NB4 (cell line): ENCODE measurements at regions not wholly inside any gene's neighbourhood (a gene's known extent, or its start where the extent isn't known, plus 50 kb on each side); places are given as distances from the start of the nearest gene placed in this dataset.

ENCODE experiments used
- DNase-seq: peaks from one replicate; pipeline ENCODE4 v3.0.0; 2010; ENCODE audit warnings: low read depth
- H3K4me3 ChIP-seq: one replicate; pipeline ENCODE4 v1.5.1; 2011; ENCODE audit warnings: mild to moderate bottlenecking, low read depth, low read length, moderate library complexity
- CTCF ChIP-seq: IDR thresholded peaks from one replicate; pipeline ENCODE4 v1.5.1; 2012; ENCODE audit warnings: low read depth, low read length
- MAX ChIP-seq: IDR thresholded peaks from 2 replicates; pipeline ENCODE4 v1.6.1; 2011; ENCODE audit warnings: low read depth, low read length
- MYC ChIP-seq: IDR thresholded peaks from 2 replicates; pipeline ENCODE4 v1.6.1; 2011; ENCODE audit warnings: low read depth, low read length
- POLR2A ChIP-seq: IDR thresholded peaks from 2 replicates; pipeline ENCODE4 v1.6.1; 2011; ENCODE audit warnings: mild to moderate bottlenecking; ENCODE audit not compliant: insufficient read length; ENCODE audit errors: extremely low read depth

- DNase-seq = no peak
- TF ChIP-seq MYC (no peak), MAX (no peak), POLR2A (no peak), CTCF (no peak)
- H3K4me3 ChIP-seq = no peak overlapping the region
These were observed 86.3 kb upstream of the FAM136A start for GRCh38 chr2:70388128-70388527.

GRCh38 chr2:70385966-70386595 lies 84.2 kb upstream of the FAM136A start:
- H3K4me3 ChIP-seq = no peak overlapping the region
- TF ChIP-seq CTCF (no peak), MAX (no peak), MYC (no peak), POLR2A (no peak)
- no peak for DNase-seq

GRCh38 chr2:70385204-70385603 lies 83.3 kb upstream of the FAM136A start:
- no peak overlapping the region for H3K4me3 ChIP-seq
- no peak for DNase-seq
- TF ChIP-seq MYC = no peak
- TF ChIP-seq CTCF = no peak
- TF ChIP-seq MAX = no peak
- no peak for TF ChIP-seq POLR2A

- no peak for TF ChIP-seq MYC
- no peak for TF ChIP-seq POLR2A
- no peak for TF ChIP-seq CTCF
- TF ChIP-seq MAX = no peak
- no peak overlapping the region for H3K4me3 ChIP-seq
- no peak for DNase-seq
These were observed 80.0 kb upstream of the FAM136A start for GRCh38 chr2:70381821-70382220.

GRCh38 chr2:70381235-70381634 lies 79.4 kb upstream of the FAM136A start:
- TF ChIP-seq MYC (no peak), MAX (no peak), CTCF (no peak), POLR2A (no peak)
- H3K4me3 ChIP-seq = no peak overlapping the region
- DNase-seq = no peak

- H3K4me3 ChIP-seq = no peak overlapping the region
- TF ChIP-seq MYC (no peak), MAX (no peak)
These were observed 78.8 kb upstream of the FAM136A start for GRCh38 chr2:70380621-70381020.

More at GRCh38 chr2:70380621-70381020, 78.8 kb upstream of the FAM136A start:
- no peak for DNase-seq
